Vagina (tissue), 2 donors: ENCODE measurements at regions not wholly inside any gene's neighbourhood (a gene's known extent, or its start where the extent isn't known, plus 50 kb on each side); places are given as distances from the start of the nearest gene placed in this dataset.

ENCODE experiments used
- CTCF ChIP-seq, 3 experiments: fragments of 450-650 bp in 2 of 3; fragments of 200-600 bp in 1 of 3; sonication (generic) in 1 of 3; IDR thresholded peaks; one replicate each; pipeline ENCODE4 v1.5.1; 2017 to 2019; ENCODE audit warnings: antibody characterized with exemption in 3 of 3, mild to moderate bottlenecking in 2 of 3, moderate library complexity in 2 of 3
- POLR2A ChIP-seq, 2 donors: fragments of 450-650 bp; IDR thresholded peaks; one replicate each; pipeline ENCODE4 v1.6.1; 2017; ENCODE audit warnings: antibody characterized with exemption in 2 of 2, mild to moderate bottlenecking in 2 of 2, moderate library complexity in 2 of 2
- POLR2AphosphoS5 ChIP-seq, 2 donors: sonication (generic); formaldehyde crosslinking; IDR thresholded peaks; one replicate each; pipeline ENCODE4 v1.9.0; 2017; ENCODE audit warnings: antibody characterized with exemption in 2 of 2, mild to moderate bottlenecking in 2 of 2, low read depth in 1 of 2; ENCODE audit not compliant: insufficient read depth in 1 of 2

GRCh38 chr13:63514886-63515285, 2099.2 kb upstream of the PCDH20 start:
- TF ChIP-seq CTCF (IDR thresholded peaks at IDR 0.05), result no peak
- no peak for TF ChIP-seq POLR2AphosphoS5 (IDR thresholded peaks at IDR 0.05; ENCODE audit: insufficient read depth in 1 of 2, low read depth in 1 of 2)
- TF ChIP-seq POLR2A (IDR thresholded peaks at IDR 0.05), result no peak
